ENCODE measurements at regions not wholly inside any gene's neighbourhood (a gene's known extent, or its start where the extent isn't known, plus 50 kb on each side); places are given as distances from the start of the nearest gene placed in this dataset.

DNA sequence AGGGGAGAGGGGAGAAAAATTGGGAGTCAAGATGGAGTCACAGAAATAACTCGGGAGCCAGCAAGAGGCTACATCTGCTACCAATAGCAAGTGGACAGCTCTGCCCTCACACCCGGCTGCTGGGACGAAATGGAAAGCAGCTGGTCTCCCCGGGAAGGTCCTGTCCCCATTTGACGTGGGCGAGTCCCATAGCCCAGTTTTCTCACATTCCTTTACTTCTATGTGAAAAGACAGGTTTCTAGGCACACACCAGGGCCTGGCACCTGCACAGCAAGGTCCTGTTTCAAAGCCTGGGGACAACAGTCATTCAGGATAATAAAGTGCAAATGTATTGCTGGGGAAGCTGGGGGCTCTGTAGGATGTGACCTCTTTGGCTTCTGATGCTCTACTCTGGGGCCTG lies 162.6 kb downstream of the OAT start:
- Histone ChIP-seq H3K9me3 (no peaks in the 10 kb centered on the region), H3K27ac (no peak overlapping the region)
- intact Hi-C loops (cut with DNase I), result no loop called here

DNA sequence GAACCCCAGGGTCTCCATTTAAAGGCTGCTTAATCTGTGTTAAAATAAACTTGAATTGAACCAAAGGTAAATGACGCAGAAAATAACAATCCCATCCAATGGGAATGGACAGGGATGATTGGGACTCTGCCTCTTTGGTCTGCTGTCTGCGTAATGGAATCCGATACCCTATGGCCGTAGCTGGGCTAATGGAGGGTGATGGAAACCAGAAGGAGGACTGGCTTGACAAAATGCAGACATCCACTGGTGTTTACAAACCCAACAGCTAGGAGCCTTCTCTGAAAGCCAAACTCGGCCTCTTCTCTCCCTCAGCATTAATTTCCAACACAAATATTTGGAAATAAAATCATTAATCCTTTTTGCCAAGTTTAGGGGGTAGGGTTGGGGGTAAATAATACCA lies 162.2 kb upstream of the CHST15 start:
- H3K4me1 ChIP-seq, result no peaks in the 10 kb centered on the region
- ATAC-seq (peak in 1 of 4 donors; percentile 39), DNase-seq (no peak)
- H3K9me3 ChIP-seq, result no peaks in the 10 kb centered on the region
- H3K27ac ChIP-seq, result no peak overlapping the region
- H3K4me3 ChIP-seq, result no peak overlapping the region
- no peaks in the 10 kb centered on the region for H3K36me3 ChIP-seq
- no peak for TF ChIP-seq POLR2A (IDR thresholded peaks at IDR 0.05)
- TF ChIP-seq, protein P1, sequence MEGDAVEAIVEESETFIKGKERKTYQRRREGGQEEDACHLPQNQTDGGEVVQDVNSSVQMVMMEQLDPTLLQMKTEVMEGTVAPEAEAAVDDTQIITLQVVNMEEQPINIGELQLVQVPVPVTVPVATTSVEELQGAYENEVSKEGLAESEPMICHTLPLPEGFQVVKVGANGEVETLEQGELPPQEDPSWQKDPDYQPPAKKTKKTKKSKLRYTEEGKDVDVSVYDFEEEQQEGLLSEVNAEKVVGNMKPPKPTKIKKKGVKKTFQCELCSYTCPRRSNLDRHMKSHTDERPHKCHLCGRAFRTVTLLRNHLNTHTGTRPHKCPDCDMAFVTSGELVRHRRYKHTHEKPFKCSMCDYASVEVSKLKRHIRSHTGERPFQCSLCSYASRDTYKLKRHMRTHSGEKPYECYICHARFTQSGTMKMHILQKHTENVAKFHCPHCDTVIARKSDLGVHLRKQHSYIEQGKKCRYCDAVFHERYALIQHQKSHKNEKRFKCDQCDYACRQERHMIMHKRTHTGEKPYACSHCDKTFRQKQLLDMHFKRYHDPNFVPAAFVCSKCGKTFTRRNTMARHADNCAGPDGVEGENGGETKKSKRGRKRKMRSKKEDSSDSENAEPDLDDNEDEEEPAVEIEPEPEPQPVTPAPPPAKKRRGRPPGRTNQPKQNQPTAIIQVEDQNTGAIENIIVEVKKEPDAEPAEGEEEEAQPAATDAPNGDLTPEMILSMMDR (IDR thresholded peaks at IDR 0.05), result no peak
- no peaks in the 10 kb centered on the region for H3K27me3 ChIP-seq
- intact Hi-C loops (cut with DNase I), result no loop called here
- 73% methylated on average over 5 of the region's 5 CpGs for WGBS (ENCODE audit: insufficient coverage, low coverage, low lambda C conversion rate, missing lambda C conversion rate)

More for the DNA sequence above, 162.6 kb downstream of the OAT start:
- WGBS (ENCODE audit: insufficient coverage, low coverage, low lambda C conversion rate, missing lambda C conversion rate), result 43% methylated on average over 4 of the region's 6 CpGs
- Histone ChIP-seq H3K36me3 (no peaks in the 10 kb centered on the region), H3K4me1 (no peaks in the 10 kb centered on the region), H3K4me3 (no peak overlapping the region), H3K27me3 (no peaks in the 10 kb centered on the region)
- DNase-seq (no peak), ATAC-seq (no peak)
- no peak for TF ChIP-seq POLR2A (IDR thresholded peaks at IDR 0.05)
- TF ChIP-seq, protein P1 (IDR thresholded peaks at IDR 0.05), result no peak

DNA sequence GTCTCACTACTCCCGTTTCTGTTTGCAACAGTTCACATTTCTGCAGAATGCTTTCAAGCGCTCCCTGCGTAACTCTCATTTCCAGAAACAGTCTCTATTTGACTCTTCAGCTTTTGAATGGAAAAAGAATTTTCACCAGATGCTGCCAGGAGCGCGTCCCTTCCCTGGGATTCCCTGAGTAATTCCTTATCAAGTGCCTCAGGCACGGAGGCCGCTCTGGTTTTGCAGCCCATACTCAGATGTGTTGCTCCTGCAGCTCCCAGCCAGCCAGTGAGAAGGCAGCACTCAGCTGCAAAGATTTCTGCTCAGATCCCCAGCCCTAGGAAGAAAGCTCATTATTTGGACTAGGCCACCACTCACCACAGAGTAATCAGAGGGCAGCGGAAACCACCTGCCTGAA lies 161.1 kb upstream of the CHST15 start:
- 70% methylated on average over 7 of the region's 8 CpGs for WGBS (ENCODE audit: insufficient coverage, low coverage, low lambda C conversion rate, missing lambda C conversion rate)

DNA sequence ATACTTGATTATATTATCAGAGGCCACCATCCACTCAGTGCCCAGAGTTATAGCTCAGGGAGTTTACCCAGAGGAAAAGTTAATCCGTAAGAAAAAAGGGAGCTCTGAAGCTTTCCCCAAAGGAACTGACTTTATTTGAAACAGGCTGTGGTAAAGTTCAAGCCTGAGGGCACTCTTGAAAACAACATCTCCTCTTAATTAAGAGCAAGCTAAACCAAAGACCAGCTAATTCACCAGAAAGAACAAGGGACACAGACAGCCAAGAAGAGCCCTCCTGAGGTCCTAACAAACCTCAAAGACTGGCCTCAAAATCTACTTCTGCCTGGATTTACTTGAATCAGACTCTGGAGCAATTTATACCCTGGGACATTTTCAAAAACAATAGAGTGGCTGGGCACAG lies 159.6 kb upstream of the CHST15 start:
- no peaks in the 10 kb centered on the region for H3K4me1 ChIP-seq
- TF ChIP-seq, protein P1 (IDR thresholded peaks at IDR 0.05), result no peak
- TF ChIP-seq POLR2A (IDR thresholded peaks at IDR 0.05), result no peak
- H3K4me3 ChIP-seq, result no peak overlapping the region
- H3K27ac ChIP-seq, result no peak overlapping the region
- DNase-seq (no peak), ATAC-seq (no peak)
- intact Hi-C loops (cut with DNase I), result no loop called here
- no peaks in the 10 kb centered on the region for H3K27me3 ChIP-seq
- 68% methylated on average over 1 of the region's 1 CpG for WGBS (ENCODE audit: insufficient coverage, low coverage, low lambda C conversion rate, missing lambda C conversion rate)
- H3K36me3 ChIP-seq, result no peaks in the 10 kb centered on the region
- no peaks in the 10 kb centered on the region for H3K9me3 ChIP-seq

More for the DNA sequence above, 161.1 kb upstream of the CHST15 start:
- intact Hi-C loops (cut with DNase I), result no loop called here
- no peaks in the 10 kb centered on the region for H3K4me1 ChIP-seq
- no peak overlapping the region for H3K27ac ChIP-seq
- H3K36me3 ChIP-seq, result no peaks in the 10 kb centered on the region
- H3K4me3 ChIP-seq, result no peak overlapping the region
- no peaks in the 10 kb centered on the region for H3K9me3 ChIP-seq
- no peaks in the 10 kb centered on the region for H3K27me3 ChIP-seq
- TF ChIP-seq, protein P1 (IDR thresholded peaks at IDR 0.05), result no peak
- no peak for TF ChIP-seq POLR2A (IDR thresholded peaks at IDR 0.05)
- DNase-seq, result peak in 1 of 3 donors; percentile 27
- no peak for ATAC-seq
